Cardiac muscle cell (in vitro differentiated cells and primary cell): ENCODE measurements at regions not wholly inside any gene's neighbourhood (a gene's known extent, or its start where the extent isn't known, plus 50 kb on each side); places are given as distances from the start of the nearest gene placed in this dataset.
A peak's percentile ranks its signal among the peaks of the same experiment; 100 is the strongest.

Experiments used
- DNase-seq, 2 donors: peaks; one replicate each; pipeline versions ENCODE4 v3.0.0 to v3.0.0-alpha.2; 2010 to 2017; ENCODE audit warnings: low read depth in 1 of 2, low spot score in 1 of 2
- H3K27ac ChIP-seq: fragments of 200-600 bp; sonication (generic); 2 replicates; pipeline ENCODE4 v1.5.1; 2016
- H3K27me3 ChIP-seq: fragments of 200-600 bp; sonication (generic); 2 replicates; pipeline ENCODE4 v1.6.0; 2016; ENCODE audit warnings: control low read depth
- H3K36me3 ChIP-seq: fragments of 200-600 bp; sonication (generic); 2 replicates; pipeline ENCODE4 v1.5.1; 2016; ENCODE audit warnings: control low read depth
- H3K4me1 ChIP-seq: fragments of 200-600 bp; sonication (generic); 2 replicates; pipeline ENCODE4 v1.8.1; 2017; ENCODE audit warnings: low read depth, mild to moderate bottlenecking, mixed run types
- H3K4me3 ChIP-seq: fragments of 200-600 bp; sonication (generic); 2 replicates; pipeline ENCODE4 v1.5.1; 2016; ENCODE audit warnings: mild to moderate bottlenecking
- H3K9me3 ChIP-seq: fragments of 200-600 bp; sonication (generic); 2 replicates; pipeline ENCODE4 v1.5.1; 2017; ENCODE audit warnings: low read depth, mild to moderate bottlenecking, control low read depth
- CTCF ChIP-seq: IDR thresholded peaks from 2 replicates; pipeline ENCODE4 v1.5.1; 2012; ENCODE audit warnings: low read depth, mild to moderate bottlenecking, low read length

- Histone ChIP-seq H3K4me1 (peaks cover 9% of the 10 kb centered on the region), H3K9me3 (no peaks in the 10 kb centered on the region), H3K27ac (peak overlapping the region; percentile 30), H3K36me3 (no peaks in the 10 kb centered on the region), H3K4me3 (no peak overlapping the region), H3K27me3 (no peaks in the 10 kb centered on the region)
- DNase-seq: no peak
- no peak for TF ChIP-seq CTCF
Observed at GRCh38 chr3:180743813-180744590, 64.7 kb upstream of the CCDC39 start.

- no peak overlapping the region for H3K4me3 ChIP-seq
- no peaks in the 10 kb centered on the region for H3K36me3 ChIP-seq
- H3K9me3 ChIP-seq: no peaks in the 10 kb centered on the region
- H3K27me3 ChIP-seq: no peaks in the 10 kb centered on the region
- TF ChIP-seq CTCF: no peak
- no peak overlapping the region for H3K27ac ChIP-seq
- peaks cover 20% of the 10 kb centered on the region for H3K4me1 ChIP-seq
- peak in 1 of 2 donors; percentile 65 for DNase-seq
Observed at GRCh38 chr3:180747805-180748361, 68.6 kb upstream of the CCDC39 start.

- Histone ChIP-seq H3K36me3 (no peaks in the 10 kb centered on the region), H3K27ac (no peak overlapping the region), H3K4me3 (no peak overlapping the region), H3K4me1 (peaks cover 17% of the 10 kb centered on the region), H3K27me3 (no peaks in the 10 kb centered on the region), H3K9me3 (no peaks in the 10 kb centered on the region)
- no peak for TF ChIP-seq CTCF
- no peak for DNase-seq
Observed at GRCh38 chr3:180749322-180749721, 70.0 kb upstream of the CCDC39 start.

GRCh38 chr3:180749796-180750195 is 70.5 kb upstream of the CCDC39 start:
- Histone ChIP-seq H3K27me3 (no peaks in the 10 kb centered on the region), H3K36me3 (no peaks in the 10 kb centered on the region), H3K4me1 (peaks cover 17% of the 10 kb centered on the region), H3K27ac (no peak overlapping the region), H3K9me3 (no peaks in the 10 kb centered on the region), H3K4me3 (no peak overlapping the region)
- no peak for DNase-seq
- no peak for TF ChIP-seq CTCF

GRCh38 chr3:180755556-180755955 is 76.3 kb upstream of the CCDC39 start:
- Histone ChIP-seq H3K36me3 (no peaks in the 10 kb centered on the region), H3K4me3 (no peak overlapping the region), H3K27ac (no peak overlapping the region), H3K27me3 (no peaks in the 10 kb centered on the region), H3K9me3 (no peaks in the 10 kb centered on the region), H3K4me1 (peaks cover 9% of the 10 kb centered on the region)
- no peak for TF ChIP-seq CTCF
- DNase-seq: no peak
